ENCODE measurements at regions not wholly inside any gene's neighbourhood (a gene's known extent, or its start where the extent isn't known, plus 50 kb on each side); places are given as distances from the start of the nearest gene placed in this dataset.

GRCh38 chr11:129643031-129643721 lies 172.5 kb upstream of the TMEM45B start:
- no peak for TF ChIP-seq CTCF (IDR thresholded peaks at IDR 0.05; ENCODE audit: poor library complexity, severe bottlenecking)
- TF ChIP-seq POLR2AphosphoS5 (IDR thresholded peaks at IDR 0.05): no peak
- no peak for TF ChIP-seq TAF1 (IDR thresholded peaks at IDR 0.05; ENCODE audit: low read depth)
- TF ChIP-seq EZH2 (IDR thresholded peaks at IDR 0.05; ENCODE audit: borderline replicate concordance, insufficient read depth, low read length, poor library complexity, severe bottlenecking): no peak
- no peak for TF ChIP-seq EP300 (conservative IDR thresholded peaks at IDR 0.05; ENCODE audit: poor library complexity, severe bottlenecking)
- TF ChIP-seq MXI1 (conservative IDR thresholded peaks at IDR 0.05; ENCODE audit: poor library complexity, severe bottlenecking): no peak
- no peak for TF ChIP-seq RAD21 (conservative IDR thresholded peaks at IDR 0.05)
- TF ChIP-seq, protein P1, sequence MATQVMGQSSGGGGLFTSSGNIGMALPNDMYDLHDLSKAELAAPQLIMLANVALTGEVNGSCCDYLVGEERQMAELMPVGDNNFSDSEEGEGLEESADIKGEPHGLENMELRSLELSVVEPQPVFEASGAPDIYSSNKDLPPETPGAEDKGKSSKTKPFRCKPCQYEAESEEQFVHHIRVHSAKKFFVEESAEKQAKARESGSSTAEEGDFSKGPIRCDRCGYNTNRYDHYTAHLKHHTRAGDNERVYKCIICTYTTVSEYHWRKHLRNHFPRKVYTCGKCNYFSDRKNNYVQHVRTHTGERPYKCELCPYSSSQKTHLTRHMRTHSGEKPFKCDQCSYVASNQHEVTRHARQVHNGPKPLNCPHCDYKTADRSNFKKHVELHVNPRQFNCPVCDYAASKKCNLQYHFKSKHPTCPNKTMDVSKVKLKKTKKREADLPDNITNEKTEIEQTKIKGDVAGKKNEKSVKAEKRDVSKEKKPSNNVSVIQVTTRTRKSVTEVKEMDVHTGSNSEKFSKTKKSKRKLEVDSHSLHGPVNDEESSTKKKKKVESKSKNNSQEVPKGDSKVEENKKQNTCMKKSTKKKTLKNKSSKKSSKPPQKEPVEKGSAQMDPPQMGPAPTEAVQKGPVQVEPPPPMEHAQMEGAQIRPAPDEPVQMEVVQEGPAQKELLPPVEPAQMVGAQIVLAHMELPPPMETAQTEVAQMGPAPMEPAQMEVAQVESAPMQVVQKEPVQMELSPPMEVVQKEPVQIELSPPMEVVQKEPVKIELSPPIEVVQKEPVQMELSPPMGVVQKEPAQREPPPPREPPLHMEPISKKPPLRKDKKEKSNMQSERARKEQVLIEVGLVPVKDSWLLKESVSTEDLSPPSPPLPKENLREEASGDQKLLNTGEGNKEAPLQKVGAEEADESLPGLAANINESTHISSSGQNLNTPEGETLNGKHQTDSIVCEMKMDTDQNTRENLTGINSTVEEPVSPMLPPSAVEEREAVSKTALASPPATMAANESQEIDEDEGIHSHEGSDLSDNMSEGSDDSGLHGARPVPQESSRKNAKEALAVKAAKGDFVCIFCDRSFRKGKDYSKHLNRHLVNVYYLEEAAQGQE (IDR thresholded peaks at IDR 0.05; ENCODE audit: borderline replicate concordance): no peak
